PC-3 (cell line): ENCODE measurements at regions not wholly inside any gene's neighbourhood (a gene's known extent, or its start where the extent isn't known, plus 50 kb on each side); places are given as distances from the start of the nearest gene placed in this dataset.

Source experiments
- ATAC-seq: fragments of 200-7000 bp; cut with Tn5 transposase; 2 replicates; pipeline ENCODE4 v1.9.1; 2020; ENCODE audit warnings: mild to moderate bottlenecking, moderate library complexity
- BruUV-seq: library from RNA; stranded (reverse); fragments of 400-500 nt; replicated peaks from 2 replicates; lab custom pipeline; 2021; lab: Mats Ljungman, UMichigan
- CTCF ChIA-PET: fragments of 300-600 bp; sonication (Branson Sonifier 250); formaldehyde crosslinking; loops from one replicate; lab custom pipeline; 2022; ENCODE audit warnings: antibody characterized with exemption; lab: Charles Lee
- POLR2A ChIA-PET: fragments of 300-600 bp; sonication (Branson Sonifier 250); formaldehyde crosslinking; loops from one replicate; lab custom pipeline; 2022; ENCODE audit warnings: antibody characterized with exemption; ENCODE audit not compliant: unreplicated experiment; lab: Charles Lee
- DNase-seq: peaks from one replicate; pipeline ENCODE4 v3.0.0-alpha.2; 2015
- H2AFZ ChIP-seq: fragments of 300-600 bp; sonication (generic); 2 replicates; pipeline ENCODE4 v1.6.0; 2016; ENCODE audit warnings: antibody characterized with exemption, low read length
- H3F3A ChIP-seq: fragments of 300-600 bp; sonication (generic); one replicate; pipeline ENCODE4 v1.6.0; 2017; ENCODE audit warnings: antibody characterized with exemption, low read length, control low read depth, mild to moderate bottlenecking; ENCODE audit not compliant: unreplicated experiment
- H3K27ac ChIP-seq: fragments of 300-600 bp; sonication (generic); 2 replicates; pipeline ENCODE4 v1.5.1; 2016; ENCODE audit warnings: mild to moderate bottlenecking, low read length
- H3K27me3 ChIP-seq: fragments of 300-600 bp; sonication (generic); 2 replicates; pipeline ENCODE4 v1.6.1; 2016; ENCODE audit warnings: low read length, mixed read lengths
- H3K36me3 ChIP-seq: fragments of 300-600 bp; sonication (generic); 2 replicates; pipeline ENCODE4 v1.6.1; 2016; ENCODE audit warnings: low read depth, mixed run types, low read length, mixed read lengths
- H3K4me1 ChIP-seq: fragments of 300-600 bp; sonication (generic); 2 replicates; pipeline ENCODE4 v1.5.1; 2016; ENCODE audit warnings: low read length; ENCODE audit not compliant: insufficient read depth
- H3K4me2 ChIP-seq: fragments of 300-600 bp; sonication (generic); 2 replicates; pipeline ENCODE4 v1.6.0; 2016; ENCODE audit warnings: low read length
- H3K4me3 ChIP-seq: fragments of 300-600 bp; sonication (generic); 2 replicates; pipeline ENCODE4 v1.5.1; 2016; ENCODE audit warnings: mild to moderate bottlenecking, low read length, mixed read lengths
- H3K79me2 ChIP-seq: fragments of 300-600 bp; sonication (generic); 2 replicates; pipeline ENCODE4 v1.6.1; 2017; ENCODE audit warnings: low read length, mixed read lengths
- H3K9ac ChIP-seq: fragments of 300-600 bp; sonication (generic); 2 replicates; pipeline ENCODE4 v1.6.0; 2016; ENCODE audit warnings: mild to moderate bottlenecking, low read length
- H3K9me2 ChIP-seq: fragments of 300-600 bp; sonication (generic); replicated peaks from 2 replicates; pipeline ENCODE4 v1.6.1; 2016; ENCODE audit warnings: mixed run types, low read length, mixed read lengths
- H3K9me3 ChIP-seq: fragments of 300-600 bp; sonication (generic); 2 replicates; pipeline ENCODE4 v1.6.1; 2016; ENCODE audit warnings: low read length, mixed read lengths
- H4K20me1 ChIP-seq: fragments of 300-600 bp; sonication (generic); 2 replicates; pipeline ENCODE4 v1.6.1; 2016; ENCODE audit warnings: low read length, mixed read lengths
- CTCF ChIP-seq: fragments of 300-600 bp; sonication (generic); conservative IDR thresholded peaks from 2 replicates; pipeline ENCODE4 v1.5.1; 2017; ENCODE audit warnings: antibody characterized with exemption, low read depth, mild to moderate bottlenecking, low read length
- EZH2 ChIP-seq: fragments of 300-600 bp; sonication (generic); IDR thresholded peaks from one replicate; pipeline ENCODE4 v1.6.1; 2017; ENCODE audit warnings: antibody characterized with exemption, mild to moderate bottlenecking, low read length; ENCODE audit not compliant: unreplicated experiment
- EZH2phosphoT487 ChIP-seq: fragments of 300-600 bp; sonication (generic); IDR thresholded peaks from 2 replicates; pipeline ENCODE4 v1.6.1; 2018; ENCODE audit warnings: mild to moderate bottlenecking, antibody characterized with exemption, low read length, borderline replicate concordance
- intact Hi-C: fragments of 100-400 bp; cut with micrococcal nuclease; formaldehyde crosslinking; loops from 2 replicates; pipeline ENCODE4 v1.9.0; 2023

- intact Hi-C loops = no loop called here
- H3K36me3 ChIP-seq = no peaks in the 10 kb centered on the region
- DNase-seq (no peak), ATAC-seq (no peak)
- H4K20me1 ChIP-seq = no peaks in the 10 kb centered on the region
- no peaks in the 10 kb centered on the region for H3F3A ChIP-seq
- H2AFZ ChIP-seq = no peak overlapping the region
- no peaks in the 10 kb centered on the region for H3K9me3 ChIP-seq
- BruUV-seq = no TSS peak
- H3K4me1 ChIP-seq = peaks cover 10% of the 10 kb centered on the region; the same call in 1 of the 2 replicates
- POLR2A ChIA-PET = no interaction called here
- H3K4me2 ChIP-seq = no peak overlapping the region
- H3K27ac ChIP-seq = no peak overlapping the region
- TF ChIP-seq CTCF = no peak
- no peak for TF ChIP-seq EZH2
- TF ChIP-seq EZH2phosphoT487 = no peak
- H3K4me3 ChIP-seq = no peak overlapping the region
- no peaks in the 10 kb centered on the region for H3K79me2 ChIP-seq
- no peak overlapping the region for H3K9ac ChIP-seq
- H3K27me3 ChIP-seq = no peaks in the 10 kb centered on the region
- CTCF ChIA-PET = no interaction called here
- H3K9me2 ChIP-seq = no peaks in the 10 kb centered on the region
These were observed 51.9 kb upstream of the STX18 start for GRCh38 chr4:4593596-4594284.

GRCh38 chr4:4592414-4592813 is 50.6 kb upstream of the STX18 start:
- H3K9ac ChIP-seq = no peak overlapping the region
- DNase-seq (no peak), ATAC-seq (no peak)
- no peaks in the 10 kb centered on the region for H3K27me3 ChIP-seq
- H3F3A ChIP-seq = no peaks in the 10 kb centered on the region
- no peak overlapping the region for H3K4me3 ChIP-seq
- no peak overlapping the region for H3K4me2 ChIP-seq
- no peak overlapping the region for H3K27ac ChIP-seq
- H3K36me3 ChIP-seq = no peaks in the 10 kb centered on the region
- no peak for TF ChIP-seq CTCF
- TF ChIP-seq EZH2phosphoT487 = no peak
- no peak for TF ChIP-seq EZH2
- ChIA-PET CTCF (no interaction called here), POLR2A (no interaction called here)
- no TSS peak for BruUV-seq
- no peaks in the 10 kb centered on the region for H3K79me2 ChIP-seq
- no peak overlapping the region for H2AFZ ChIP-seq
- peaks cover 10% of the 10 kb centered on the region; the same call in 1 of the 2 replicates for H3K4me1 ChIP-seq
- H3K9me2 ChIP-seq = no peaks in the 10 kb centered on the region
- H3K9me3 ChIP-seq = no peaks in the 10 kb centered on the region
- H4K20me1 ChIP-seq = no peaks in the 10 kb centered on the region
- intact Hi-C loops = no loop called here
